ENCODE measurements at regions not wholly inside any gene's neighbourhood (a gene's known extent, or its start where the extent isn't known, plus 50 kb on each side); places are given as distances from the start of the nearest gene placed in this dataset.

DNA sequence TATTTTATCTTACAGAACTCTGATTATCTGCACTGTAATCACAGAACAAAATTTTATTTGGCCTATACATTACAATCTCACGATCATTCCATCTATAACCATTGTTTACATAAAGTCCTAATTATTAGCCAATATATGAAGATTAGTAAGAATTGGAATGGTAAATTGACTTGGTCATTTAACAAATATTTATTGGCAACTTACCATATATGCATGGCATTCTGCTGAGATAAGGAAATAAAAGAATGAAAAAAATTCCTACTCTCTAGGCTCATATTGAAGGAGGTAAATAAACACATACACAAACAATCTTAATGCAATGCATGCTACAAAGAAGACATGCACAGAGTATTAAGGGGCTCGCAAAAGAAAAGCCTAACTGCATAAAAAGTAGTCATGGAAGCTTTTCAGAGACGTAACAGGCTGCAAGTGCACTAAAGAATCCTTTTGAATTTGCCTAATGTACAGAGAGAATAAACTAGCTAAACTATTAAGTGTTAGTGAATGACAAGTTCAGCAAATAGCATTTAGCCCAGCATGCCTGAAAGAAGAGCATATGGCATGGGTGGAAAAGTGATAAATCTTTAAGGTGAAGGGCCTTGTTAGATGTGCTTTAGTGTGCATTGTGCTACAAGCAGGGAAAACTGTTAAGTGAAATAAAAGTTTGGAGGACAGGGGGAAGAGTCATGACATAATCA is 1131.1 kb downstream of the PCDH9 start:
- Mint-ChIP-seq H3K27me3 (ENCODE audit: insufficient read depth) (no peaks in the 10 kb centered on the region; the same call in 1 of the 2 replicates), H3K36me3 (ENCODE audit: low read depth) (peaks cover 5% of the 10 kb centered on the region; the same call in 1 of the 2 replicates), H3K4me3 (no peak overlapping the region), H3K27ac (no peak overlapping the region; the same call in 1 of the 2 replicates), H3K4me1 (ENCODE audit: low read depth) (peaks cover 14% of the 10 kb centered on the region), H3K9me3 (peaks cover 10% of the 10 kb centered on the region)
- TF ChIP-seq, protein P1, sequence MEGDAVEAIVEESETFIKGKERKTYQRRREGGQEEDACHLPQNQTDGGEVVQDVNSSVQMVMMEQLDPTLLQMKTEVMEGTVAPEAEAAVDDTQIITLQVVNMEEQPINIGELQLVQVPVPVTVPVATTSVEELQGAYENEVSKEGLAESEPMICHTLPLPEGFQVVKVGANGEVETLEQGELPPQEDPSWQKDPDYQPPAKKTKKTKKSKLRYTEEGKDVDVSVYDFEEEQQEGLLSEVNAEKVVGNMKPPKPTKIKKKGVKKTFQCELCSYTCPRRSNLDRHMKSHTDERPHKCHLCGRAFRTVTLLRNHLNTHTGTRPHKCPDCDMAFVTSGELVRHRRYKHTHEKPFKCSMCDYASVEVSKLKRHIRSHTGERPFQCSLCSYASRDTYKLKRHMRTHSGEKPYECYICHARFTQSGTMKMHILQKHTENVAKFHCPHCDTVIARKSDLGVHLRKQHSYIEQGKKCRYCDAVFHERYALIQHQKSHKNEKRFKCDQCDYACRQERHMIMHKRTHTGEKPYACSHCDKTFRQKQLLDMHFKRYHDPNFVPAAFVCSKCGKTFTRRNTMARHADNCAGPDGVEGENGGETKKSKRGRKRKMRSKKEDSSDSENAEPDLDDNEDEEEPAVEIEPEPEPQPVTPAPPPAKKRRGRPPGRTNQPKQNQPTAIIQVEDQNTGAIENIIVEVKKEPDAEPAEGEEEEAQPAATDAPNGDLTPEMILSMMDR (IDR thresholded peaks at IDR 0.05): no peak
- no peak for DNase-seq

DNA sequence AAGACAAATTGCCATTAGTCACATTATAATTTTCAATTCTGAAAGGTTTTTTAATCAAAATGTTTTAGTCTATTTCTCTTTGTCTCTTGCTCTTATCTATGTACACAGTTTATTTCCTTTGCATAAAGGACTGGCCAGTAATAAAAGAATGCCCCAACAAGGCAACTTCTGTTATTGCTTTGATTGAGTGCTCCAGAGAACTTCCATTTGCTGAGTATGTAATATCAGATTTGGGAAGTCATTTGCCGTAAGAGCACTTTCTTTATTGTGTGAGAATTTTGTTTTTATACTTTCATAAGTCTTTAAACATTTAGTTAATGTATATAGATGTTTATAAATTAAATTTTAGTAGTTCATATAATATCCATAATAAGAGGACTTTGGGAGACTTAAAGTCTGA is 1140.4 kb downstream of the PCDH9 start:
- no peaks in the 10 kb centered on the region for H3K27me3 Mint-ChIP-seq (ENCODE audit: insufficient read depth)
- TF ChIP-seq, protein P1 (IDR thresholded peaks at IDR 0.05): no peak
- H3K4me3 Mint-ChIP-seq: no peak overlapping the region
- no peak for DNase-seq
- 0 out of 2 replicates have a peak, but pooled peaks cover 1% of the 10 kb centered on the region for H3K36me3 Mint-ChIP-seq (ENCODE audit: low read depth)
- peaks cover 6% of the 10 kb centered on the region for H3K9me3 Mint-ChIP-seq
- no peak overlapping the region for H3K27ac Mint-ChIP-seq
- no peaks in the 10 kb centered on the region for H3K4me1 Mint-ChIP-seq (ENCODE audit: low read depth)

- H3K4me3 Mint-ChIP-seq: no peak overlapping the region
- no peak overlapping the region for H3K27ac Mint-ChIP-seq
- no peak for DNase-seq
- H3K9me3 Mint-ChIP-seq: peaks cover 2% of the 10 kb centered on the region; the same call in 1 of the 2 replicates
- TF ChIP-seq, protein P1 (IDR thresholded peaks at IDR 0.05): no peak
- no peaks in the 10 kb centered on the region for H3K36me3 Mint-ChIP-seq (ENCODE audit: low read depth)
- H3K27me3 Mint-ChIP-seq (ENCODE audit: insufficient read depth): no peaks in the 10 kb centered on the region
- H3K4me1 Mint-ChIP-seq (ENCODE audit: low read depth): no peaks in the 10 kb centered on the region
These were observed 1142.8 kb downstream of the PCDH9 start for GRCh38 chr13:66087269-66087710.

DNA sequence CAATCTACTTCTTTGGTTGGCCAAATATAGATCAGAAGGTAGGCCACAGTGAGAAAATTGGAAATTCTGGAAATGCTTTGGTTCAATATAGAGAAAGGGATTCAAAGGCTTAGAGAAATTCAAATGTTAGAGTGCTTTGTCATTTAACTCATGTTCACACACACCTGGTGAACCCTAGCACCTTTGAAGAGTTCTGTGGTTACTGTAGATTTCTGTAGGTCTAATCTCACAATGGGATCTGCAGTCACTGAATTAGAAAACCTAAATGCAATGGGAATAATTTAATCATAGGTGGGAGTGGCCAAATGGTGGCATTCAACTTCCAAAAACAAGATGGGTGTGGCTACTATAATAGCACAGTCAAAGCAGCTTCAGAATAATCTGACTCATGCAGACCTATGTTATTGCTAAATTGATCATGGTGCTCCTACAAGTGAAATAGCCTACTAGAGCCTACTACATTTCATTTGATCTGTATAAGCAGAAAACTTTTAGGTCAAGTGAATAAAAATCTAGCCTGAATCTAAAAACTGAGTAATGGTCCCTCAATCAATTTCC is 1152.9 kb downstream of the PCDH9 start:
- Mint-ChIP-seq H3K9me3 (no peaks in the 10 kb centered on the region), H3K27me3 (ENCODE audit: insufficient read depth) (no peaks in the 10 kb centered on the region; the same call in 1 of the 2 replicates), H3K4me1 (ENCODE audit: low read depth) (peaks cover 9% of the 10 kb centered on the region), H3K27ac (no peak overlapping the region), H3K4me3 (no peak overlapping the region), H3K36me3 (ENCODE audit: low read depth) (no peaks in the 10 kb centered on the region)
- TF ChIP-seq, protein P1 (IDR thresholded peaks at IDR 0.05): no peak
- no peak for DNase-seq

DNA sequence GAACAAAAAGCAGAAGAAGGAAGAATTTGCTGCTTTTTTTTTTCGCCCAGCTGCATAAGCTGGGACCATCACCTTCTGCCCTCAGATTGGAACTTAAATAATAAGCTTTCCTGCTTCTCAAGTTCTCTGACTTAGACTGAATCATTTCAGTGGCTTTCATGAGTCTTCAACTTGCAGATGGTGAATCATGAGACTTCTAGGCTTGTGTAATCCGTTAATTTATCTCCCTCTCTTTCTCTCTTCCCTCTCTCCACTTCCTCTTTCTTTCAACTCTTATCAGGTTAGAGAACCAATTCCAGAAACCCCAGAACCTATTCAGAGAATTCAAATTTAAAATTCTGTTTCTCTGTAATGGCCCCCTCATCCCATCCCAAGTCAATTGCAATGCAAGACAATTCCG is 1153.7 kb downstream of the PCDH9 start:
- TF ChIP-seq, protein P1 (IDR thresholded peaks at IDR 0.05): no peak
- H3K27ac Mint-ChIP-seq: no peak overlapping the region
- no peak overlapping the region for H3K4me3 Mint-ChIP-seq
- peaks cover 9% of the 10 kb centered on the region for H3K4me1 Mint-ChIP-seq (ENCODE audit: low read depth)
- H3K9me3 Mint-ChIP-seq: no peaks in the 10 kb centered on the region
- no peaks in the 10 kb centered on the region; the same call in 1 of the 2 replicates for H3K27me3 Mint-ChIP-seq (ENCODE audit: insufficient read depth)
- peak; percentile 48 for DNase-seq
- no peaks in the 10 kb centered on the region for H3K36me3 Mint-ChIP-seq (ENCODE audit: low read depth)
